Stimulated activated CD8-positive, alpha-beta memory T cell treated with anti-CD3 and anti-CD28 coated beads, Interleukin-7, amount 100 ng/mL, for 24 hours (primary cell): ENCODE measurements at regions not wholly inside any gene's neighbourhood (a gene's known extent, or its start where the extent isn't known, plus 50 kb on each side); places are given as distances from the start of the nearest gene placed in this dataset.
"Not testable (repeated sequence)": the region's sequence is repeated elsewhere in the genome, so short reads cannot be mapped to it uniquely, and the experiment has no call there.

Experiments used
- DNase-seq: peaks from one replicate; pipeline ENCODE4 v3.0.0-alpha.2; 2020; ENCODE audit warnings: low read depth

DNA sequence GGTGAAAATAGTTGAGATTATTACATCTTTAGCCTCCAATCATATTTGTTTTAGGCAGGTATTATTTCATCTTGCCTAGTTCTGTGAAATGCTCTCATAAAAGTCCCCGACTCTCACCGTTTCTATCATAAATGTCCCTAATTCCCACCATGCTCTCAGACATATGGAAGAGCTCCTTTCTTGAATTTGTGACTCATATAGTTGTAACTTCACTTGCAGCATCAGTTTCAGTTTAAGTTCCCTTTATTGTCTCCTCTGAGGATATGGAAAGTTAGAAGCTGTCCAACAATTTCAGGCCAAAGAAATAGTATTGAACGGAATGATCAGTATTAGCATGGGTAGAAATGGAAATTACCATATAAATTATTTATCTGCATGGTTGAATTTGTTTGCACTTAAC lies 187.5 kb upstream of the NR4A3 start:
- no peak for DNase-seq

DNA sequence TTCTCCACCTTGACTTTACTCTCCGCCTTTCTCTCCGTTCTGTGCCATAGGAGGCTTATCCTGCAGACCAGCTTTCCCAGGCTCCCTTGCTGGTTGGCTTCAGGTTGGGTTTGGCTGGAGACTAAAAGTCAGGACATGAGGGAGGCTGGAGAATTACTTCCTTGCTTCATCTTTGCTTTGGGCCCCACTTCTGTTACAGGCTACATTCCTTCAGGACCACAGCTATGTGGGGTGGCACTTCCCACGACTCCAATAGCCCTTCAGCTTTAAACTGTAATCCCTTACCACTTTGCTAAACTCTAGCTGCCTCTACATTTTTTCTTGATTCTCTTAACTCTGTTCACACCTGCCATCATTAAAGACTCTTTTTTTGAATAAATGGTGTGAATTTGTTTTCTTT lies 186.7 kb upstream of the NR4A3 start:
- no peak for DNase-seq

DNA sequence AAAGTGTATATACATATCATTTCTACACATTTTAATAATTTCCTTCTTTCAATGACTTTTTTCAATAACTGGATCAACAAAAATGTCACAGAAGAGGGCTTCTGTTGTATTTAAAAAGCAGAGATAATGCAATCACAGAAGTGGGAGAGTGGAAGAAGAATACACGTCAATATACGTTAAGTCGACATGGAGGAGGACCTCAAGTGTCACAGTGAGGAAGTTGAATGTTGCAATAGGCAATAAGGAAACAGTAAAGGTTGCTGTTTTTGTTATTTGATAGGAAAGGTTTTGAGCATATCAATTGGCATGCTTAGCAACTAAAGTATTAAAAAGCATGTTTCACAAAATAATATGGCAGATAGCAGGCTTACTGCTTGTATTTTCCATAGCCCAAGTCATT lies 184.0 kb upstream of the NR4A3 start:
- no peak for DNase-seq

DNA sequence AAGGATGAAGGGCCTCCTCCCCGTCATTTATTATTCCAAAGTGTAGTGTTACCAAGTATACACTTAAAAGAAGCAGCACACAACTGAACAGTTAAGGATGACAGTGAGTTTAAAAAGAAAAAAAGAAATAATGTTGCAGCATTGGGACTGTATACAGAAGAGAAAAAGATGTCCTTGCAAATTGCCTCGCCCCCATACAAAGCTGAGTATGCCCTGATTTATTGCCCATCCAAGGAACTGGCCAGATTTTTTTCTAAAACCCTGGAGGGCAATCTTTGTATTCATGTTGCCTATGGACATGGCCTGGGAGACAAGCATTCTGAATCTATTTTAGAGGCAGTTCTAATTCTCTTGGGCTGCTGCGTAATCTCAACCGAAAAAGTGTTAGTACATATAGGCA lies 182.7 kb upstream of the NR4A3 start:
- no peak for DNase-seq

DNA sequence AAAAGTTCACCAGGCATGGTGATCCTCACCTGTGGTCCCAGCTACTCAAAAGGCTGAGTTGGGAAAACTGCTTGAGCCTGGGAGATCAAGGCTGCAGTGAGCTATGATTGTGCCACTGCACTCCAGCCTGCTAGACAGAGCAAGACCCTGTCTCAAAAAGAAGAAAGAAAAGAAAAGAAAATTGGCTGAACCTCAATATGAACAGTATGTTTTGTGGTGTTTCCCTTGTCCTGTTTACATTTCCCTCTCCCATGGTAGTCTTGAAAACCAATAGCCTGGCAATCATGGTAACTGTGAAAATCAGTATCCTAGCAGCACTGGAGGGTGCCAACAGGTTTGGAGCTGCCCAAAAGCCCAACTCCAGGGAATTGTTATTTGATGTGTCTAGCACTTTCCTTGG lies 174.1 kb upstream of the NR4A3 start:
- no peak for DNase-seq

DNA sequence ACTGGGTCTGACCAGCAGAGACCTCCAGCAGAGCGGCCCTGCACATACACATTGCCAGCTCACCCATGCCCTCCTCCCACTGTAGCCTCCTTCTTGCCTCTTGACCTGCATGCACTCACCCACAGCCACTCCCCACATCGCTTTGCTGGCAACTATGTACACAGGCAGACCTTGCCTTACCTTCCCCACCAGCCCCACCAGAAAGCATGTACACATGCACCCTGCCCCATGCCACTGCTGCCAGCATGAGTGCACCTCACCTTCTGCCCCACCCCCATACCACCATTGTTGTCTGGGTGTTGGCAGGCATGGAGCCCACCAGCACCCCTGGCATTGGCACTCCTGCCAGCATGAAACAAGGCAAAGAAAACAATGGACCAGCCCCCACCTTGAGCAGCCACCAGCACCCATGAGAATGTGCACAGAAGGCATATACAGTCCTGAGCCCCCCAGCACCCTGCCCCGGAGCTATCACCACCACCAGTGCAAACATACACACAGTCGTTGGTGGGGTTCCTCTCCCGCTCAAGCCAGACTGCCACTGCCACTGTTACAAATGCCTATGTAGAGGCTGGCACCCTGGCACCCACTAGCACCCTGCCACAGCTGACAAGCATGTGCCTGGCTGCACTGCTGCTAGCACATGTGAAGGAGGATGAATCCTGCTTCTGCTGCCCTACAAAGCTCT lies 171.4 kb upstream of the NR4A3 start:
- no peak for DNase-seq

DNA sequence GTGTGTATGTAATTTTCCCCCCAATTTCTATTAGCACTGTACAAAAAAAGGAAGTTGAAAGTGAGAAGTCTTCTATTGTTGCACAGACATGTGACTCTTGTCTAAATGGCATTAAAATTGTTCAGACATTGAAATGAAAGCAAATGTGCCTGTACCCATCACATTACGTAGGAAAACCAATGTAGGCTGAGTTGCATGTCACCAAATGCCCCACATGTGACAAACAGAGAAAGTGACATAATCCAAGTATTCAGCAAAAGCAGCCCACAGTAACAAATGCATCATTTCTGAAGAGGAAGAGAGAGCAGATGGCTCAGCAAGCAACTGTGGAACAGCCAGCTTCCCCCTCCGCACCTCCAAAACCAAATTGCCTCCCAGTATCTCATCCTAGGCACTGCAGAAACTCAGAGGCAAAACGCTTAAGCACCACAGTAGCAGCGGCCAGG lies 161.5 kb upstream of the NR4A3 start:
- no peak for DNase-seq

DNA sequence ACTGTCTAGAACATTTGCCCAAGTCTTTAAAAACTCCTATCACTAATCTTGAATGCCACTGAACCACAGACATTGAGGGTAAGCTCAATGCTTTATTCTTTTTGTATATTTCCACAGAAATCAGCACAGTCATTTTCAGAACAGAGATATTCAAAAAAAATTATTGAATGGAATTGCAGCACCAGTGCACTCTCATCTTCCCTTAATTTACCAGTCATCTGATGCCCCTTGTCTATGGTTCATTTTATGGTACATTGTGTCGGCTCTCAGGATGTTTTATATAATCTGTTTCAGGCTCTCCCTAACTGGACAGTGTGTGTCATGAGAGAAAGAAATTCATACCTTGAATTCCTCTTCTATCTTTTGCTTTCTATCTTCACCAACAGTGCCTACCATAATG lies 158.4 kb upstream of the NR4A3 start:
- no peak for DNase-seq

DNA sequence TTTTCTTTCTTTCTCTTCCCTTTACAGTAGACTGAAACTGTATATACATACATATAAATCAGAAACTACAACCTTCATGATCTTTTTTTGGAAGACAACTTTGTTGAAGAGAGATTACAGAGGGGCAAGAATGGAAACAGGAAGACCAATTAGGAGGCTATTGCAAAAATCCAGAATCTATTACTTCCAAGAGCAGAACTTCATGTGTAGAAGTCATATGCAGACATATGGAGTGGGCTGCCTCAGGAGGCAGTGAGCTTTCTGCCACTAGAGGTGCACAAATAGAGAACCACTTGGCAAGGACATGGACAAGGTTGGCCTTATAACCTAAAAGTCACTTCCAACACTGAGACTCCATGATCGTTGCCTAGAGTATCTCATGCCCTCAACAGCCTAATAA lies 157.8 kb upstream of the NR4A3 start:
- DNase-seq = no peak

DNA sequence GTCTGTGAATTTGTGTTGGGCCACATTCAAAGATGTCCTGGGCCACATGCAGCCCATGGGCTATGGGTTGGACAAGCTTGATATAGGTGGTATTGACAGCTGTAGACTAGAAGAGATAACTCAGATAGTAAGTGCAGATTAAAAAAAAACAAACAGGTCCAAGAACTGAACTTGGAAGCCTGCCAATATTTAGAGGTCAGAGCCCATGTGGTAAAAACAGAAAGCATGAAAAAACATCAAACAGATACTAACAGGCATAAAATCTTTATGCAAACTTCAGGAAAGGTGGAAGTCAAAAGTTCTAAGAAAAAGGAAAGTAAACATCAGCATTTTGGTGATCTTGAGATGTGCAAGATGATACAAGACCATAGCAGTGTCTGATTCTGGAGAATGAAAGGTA lies 155.1 kb upstream of the NR4A3 start:
- no peak for DNase-seq

DNA sequence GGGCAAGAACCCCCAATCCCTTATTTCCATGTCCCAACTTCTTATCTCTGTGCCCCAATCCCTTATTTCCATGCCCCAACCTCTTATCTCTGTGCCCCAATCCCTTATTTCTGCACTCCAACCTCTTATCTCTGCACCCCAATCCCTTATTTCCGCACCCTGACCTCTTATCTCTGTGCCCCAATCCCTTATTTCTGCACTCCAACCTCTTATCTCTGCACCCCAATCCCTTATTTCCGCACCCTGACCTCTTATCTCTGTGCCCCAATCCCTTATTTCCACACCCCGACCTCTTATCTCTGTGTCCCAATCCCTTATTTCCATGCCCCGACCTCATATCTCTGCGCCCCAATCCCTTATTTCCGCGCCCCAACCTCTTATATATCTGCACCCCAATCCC lies 150.8 kb upstream of the NR4A3 start:
- not testable (repeated sequence) for DNase-seq

DNA sequence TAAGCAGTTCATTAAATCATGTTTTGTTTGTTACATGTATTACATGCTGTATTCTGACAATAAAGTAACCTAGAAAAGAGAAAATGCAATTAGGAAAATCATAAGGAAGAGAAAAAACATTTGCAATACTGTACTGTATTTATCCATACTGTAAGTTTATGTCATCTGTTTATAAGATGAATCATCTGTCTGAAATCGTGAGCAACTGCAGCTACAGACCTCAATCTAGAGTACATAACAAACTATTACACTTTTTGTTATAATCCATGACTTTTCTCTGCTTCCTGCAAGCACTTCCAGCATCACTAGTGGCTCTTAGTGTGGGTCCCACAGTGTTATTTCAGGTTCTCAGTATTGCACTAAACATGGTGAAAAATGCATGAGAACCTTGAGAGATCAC lies 144.4 kb upstream of the NR4A3 start:
- no peak for DNase-seq

DNA sequence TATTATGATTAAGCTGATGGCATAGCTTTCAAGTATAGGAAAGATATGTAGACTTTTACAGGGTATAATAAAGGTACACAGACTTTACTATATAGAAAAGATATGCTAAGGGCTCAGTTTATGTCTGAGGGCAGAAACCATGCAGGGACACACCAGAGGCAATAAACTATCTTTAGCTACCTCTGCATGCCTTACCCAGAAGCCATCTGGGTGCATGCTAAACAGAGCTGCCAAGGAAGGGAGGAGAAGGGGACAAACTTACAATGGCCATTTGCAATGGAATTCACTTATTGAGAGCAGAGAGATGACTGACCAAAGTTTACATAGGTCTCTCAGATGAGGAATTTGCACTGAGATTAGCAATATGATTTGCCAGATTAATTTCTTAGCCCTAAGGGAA lies 143.1 kb upstream of the NR4A3 start:
- no peak for DNase-seq

DNA sequence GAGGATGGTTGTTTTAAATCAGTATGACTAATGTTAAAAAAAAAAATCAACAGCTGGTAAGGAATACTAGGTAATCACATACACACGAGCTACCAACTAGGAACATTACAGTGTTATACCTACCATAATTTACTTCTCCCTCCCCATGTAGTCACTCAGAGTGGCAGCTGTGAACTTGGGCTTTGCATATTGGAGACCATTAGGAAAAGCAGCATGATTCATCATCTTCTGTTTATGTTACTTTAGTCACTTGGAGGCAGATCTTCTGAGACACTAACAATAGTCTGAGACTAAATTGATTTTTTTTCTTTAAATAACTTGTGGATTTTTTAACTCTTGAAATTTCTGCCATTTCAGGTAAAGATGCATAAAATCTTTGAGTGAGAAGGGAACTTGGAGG lies 141.5 kb upstream of the NR4A3 start:
- no peak for DNase-seq

DNA sequence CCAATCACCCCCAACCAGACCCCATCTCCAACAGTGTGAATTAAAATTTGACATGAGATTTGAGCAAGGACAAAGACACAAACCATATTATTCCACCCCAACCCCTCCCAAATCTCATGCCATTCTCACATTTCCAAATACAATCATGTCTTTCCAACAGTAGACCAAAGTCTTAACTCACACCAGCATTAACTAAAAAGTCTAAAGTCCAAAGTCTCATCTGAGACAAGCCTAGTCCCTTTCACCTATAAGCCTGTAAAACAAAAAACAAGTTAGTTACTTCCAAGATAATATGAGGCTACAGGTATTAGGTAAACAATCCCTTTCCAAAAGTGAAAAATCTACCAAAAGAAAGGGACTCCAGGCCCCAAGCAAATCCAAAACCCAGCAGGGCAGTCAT lies 140.6 kb upstream of the NR4A3 start:
- no peak for DNase-seq

DNA sequence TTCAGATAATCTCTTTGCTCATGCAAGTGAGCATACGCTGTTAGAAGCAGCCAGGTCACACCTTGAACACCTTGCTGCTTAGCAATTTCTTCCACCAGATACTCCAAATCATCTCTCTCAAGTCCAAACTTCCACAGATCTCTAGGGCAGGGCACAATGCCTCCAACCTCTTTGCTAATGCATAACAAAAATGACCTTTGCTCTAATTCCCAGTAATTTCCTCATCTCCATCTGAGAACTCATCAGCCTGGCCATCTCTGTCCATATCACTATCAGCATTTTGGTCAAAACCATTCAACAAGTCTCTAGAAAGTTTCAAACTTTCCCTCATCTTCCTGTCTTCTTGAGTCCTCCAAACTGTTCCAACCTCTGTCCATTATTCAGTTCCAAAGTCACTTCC lies 139.3 kb upstream of the NR4A3 start:
- DNase-seq = no peak

DNA sequence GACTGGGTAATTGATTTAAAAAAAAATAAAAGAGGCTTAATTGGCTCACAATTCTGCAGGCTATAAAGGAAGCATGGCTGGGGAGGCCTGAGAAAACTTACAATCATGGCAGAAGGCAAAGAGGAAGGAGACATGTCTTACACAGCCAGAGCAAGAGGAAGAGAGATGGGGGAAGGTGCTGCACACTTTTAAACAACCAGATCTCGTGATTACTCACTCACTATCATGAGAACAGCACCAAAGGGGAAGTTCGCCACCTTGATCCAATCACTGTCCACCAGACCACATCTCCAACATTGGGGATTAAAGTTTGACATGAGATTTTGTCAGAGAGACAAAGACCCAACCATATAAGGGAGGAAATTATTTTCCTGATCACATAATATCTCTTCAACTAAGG lies 138.8 kb upstream of the NR4A3 start:
- no peak for DNase-seq

DNA sequence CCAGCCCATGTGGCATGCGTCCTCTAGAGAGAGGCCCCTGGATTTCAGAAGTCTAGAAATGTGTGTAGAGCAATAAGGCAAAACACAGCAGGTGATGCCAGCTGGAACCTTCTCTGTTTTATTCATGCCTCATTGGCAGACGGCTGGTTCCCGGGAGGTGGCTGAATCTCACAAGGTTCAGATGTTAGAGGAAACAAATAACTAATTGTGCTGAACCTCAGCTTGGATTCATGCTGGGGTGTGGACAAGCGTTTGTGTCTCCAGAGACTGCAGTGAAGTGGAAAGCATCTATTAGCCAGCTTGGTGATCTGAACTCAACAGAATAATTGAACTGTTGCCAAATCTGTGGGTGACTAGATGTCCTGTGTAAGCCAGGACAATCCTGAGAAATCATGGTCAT lies 131.1 kb upstream of the NR4A3 start:
- DNase-seq = no peak

DNA sequence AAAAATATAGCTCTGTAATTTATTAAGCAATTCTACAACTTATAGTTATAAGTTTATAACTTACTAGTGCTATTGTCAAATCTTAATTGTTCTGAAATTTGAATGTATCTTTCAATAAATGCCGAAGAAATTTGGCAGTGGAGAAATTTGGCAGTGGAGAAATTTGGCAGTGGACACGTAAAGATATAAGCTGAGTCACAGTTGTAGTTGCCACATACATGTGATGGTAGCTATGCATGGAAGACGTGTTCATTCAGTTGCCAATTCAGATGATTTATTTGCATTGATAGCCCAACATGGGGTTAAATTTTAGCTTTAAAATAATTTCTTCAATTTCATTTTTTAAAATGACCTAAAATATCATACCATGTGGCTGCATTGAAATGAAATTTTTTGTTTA lies 127.8 kb upstream of the NR4A3 start:
- DNase-seq = no peak

DNA sequence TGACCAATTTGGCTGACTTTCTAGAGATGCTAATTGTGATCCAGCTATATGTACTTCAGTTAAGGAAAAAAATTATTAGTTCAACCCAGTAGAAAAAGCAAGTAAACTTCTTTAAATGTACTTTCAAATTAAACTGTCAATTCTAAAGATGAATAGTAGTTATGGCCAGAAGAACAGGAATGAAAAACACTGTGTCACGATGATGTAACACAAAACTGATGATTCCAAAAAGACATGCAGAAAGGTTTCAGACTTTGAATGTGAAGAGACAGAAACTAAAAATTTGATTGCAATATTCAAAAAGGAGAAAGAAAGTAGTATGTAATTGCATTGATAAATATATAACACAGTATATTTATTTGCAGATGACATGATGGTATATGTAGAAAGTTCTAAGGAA lies 127.3 kb upstream of the NR4A3 start:
- no peak for DNase-seq

DNA sequence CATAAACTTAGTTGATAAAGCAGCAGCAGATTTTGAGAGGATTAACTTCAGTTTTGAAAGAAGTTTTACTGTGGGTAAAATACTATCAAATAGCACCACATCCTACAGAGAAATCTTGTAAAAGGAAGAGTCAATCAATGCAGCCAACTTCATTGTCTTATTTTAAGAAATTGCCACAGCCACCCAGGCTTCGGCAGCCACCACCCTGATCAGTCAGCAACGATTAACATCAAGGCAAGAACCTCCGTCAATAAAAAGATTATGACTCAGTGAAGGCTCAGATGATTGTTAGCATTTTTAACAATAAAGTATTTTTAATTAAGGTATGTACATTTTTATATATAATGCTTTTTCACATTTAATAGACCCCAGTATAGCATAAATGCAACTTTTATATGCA lies 122.3 kb upstream of the NR4A3 start:
- no peak for DNase-seq

DNA sequence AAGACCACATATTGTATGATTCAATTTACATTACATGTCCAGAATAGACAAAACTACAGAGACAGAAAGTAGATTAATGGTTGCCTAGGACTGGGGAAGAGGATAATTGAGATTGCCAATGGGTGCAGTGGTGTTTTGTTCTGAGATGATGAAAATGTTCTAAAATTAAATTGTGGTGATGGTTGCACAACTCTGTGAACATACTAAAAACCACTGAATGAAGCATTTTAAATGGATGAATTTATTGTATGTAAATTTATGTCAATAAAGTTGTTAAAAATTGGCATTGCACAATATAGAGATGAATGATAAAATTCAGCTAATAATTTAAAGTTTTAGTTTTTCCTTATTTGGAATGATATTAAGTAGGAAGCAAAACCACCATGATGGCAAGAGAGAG lies 109.5 kb upstream of the NR4A3 start:
- DNase-seq = no peak

DNA sequence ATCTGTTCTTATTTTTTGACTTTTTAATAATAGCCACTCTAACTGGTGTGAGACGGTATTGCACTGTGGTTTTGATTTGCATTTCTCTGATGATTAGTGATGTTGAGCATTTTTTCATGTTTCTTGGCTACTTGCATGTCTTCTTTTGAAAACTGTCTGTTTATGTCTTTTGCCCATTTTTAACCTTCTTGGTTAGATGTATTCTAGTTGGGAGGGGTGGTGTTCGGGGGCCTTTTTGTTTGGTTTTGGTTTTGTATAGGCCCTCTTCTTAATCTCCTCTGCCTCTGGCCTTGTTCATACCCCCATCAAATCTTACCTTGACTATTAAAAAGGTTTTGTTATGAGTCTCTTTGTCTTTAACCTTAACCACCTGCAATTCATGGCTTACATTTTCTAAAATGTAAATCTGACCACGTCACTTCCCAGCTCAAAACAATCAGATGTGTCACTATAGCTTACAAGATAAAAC lies 107.8 kb upstream of the NR4A3 start:
- no peak for DNase-seq

DNA sequence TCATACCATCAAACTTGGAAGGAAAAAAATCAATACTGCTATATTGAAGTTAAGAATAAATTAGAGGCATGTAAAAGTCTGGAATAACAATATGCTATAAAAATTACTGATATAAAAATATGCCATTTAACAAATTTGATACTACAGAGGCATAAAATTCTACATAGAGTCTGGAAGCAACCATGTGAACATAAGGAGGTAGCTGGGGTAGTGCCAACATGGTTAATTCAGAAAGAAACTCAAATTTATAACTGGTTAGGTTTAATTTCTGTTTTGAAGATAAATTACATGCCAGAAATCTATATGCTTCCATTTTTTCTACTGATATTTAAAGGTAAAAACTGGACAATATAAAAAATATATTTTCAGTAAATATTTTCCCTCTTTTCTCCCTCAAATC lies 103.1 kb upstream of the NR4A3 start:
- DNase-seq = no peak
